Esophagus squamous epithelium (tissue), 5 donors: ENCODE measurements at regions not wholly inside any gene's neighbourhood (a gene's known extent, or its start where the extent isn't known, plus 50 kb on each side); places are given as distances from the start of the nearest gene placed in this dataset.

Experiments used
- DNase-seq: peaks from one replicate; lab custom pipeline; 2025; lab: John Stamatoyannopoulos, UW
- H3K27ac ChIP-seq, 4 donors: fragments of 200-600 bp; sonication (generic); one replicate each; pipeline ENCODE4 v1.5.1; 2016 to 2019; ENCODE audit warnings: mild to moderate bottlenecking in 1 of 4
- H3K27me3 ChIP-seq, 4 donors: fragments of 200-600 bp; sonication (generic); 1 replicate in 3 of 4; 2 replicates in 1 of 4; pipeline versions ENCODE4 v1.5.1 to v1.6.0; 2017 to 2021; ENCODE audit warnings: antibody characterized with exemption in 1 of 4
- H3K36me3 ChIP-seq, 3 donors: fragments of 200-600 bp; sonication (generic); one replicate each; pipeline ENCODE4 v1.5.1; 2016 to 2019
- H3K4me1 ChIP-seq, 3 donors: fragments of 200-600 bp; sonication (generic); one replicate each; pipeline ENCODE4 v1.5.1; 2017 to 2019
- H3K4me3 ChIP-seq, 4 donors: fragments of 200-600 bp; sonication (generic); 1 replicate in 3 of 4; 2 replicates in 1 of 4; pipeline ENCODE4 v1.5.1; 2016 to 2019; ENCODE audit warnings: mild to moderate bottlenecking in 2 of 4, moderate library complexity in 1 of 4
- H3K9me3 ChIP-seq, 3 donors: fragments of 200-600 bp; sonication (generic); one replicate each; pipeline ENCODE4 v1.5.1; 2016 to 2019
- POLR2A ChIP-seq, 4 donors: fragments of 450-650 bp; IDR thresholded peaks; one replicate each; pipeline ENCODE4 v1.6.1; 2017; ENCODE audit warnings: antibody characterized with exemption in 4 of 4, mild to moderate bottlenecking in 4 of 4, moderate library complexity in 3 of 4
- WGBS, 2 donors: methylation state at CpG; one replicate each; pipeline ENCODE4 v1.1.5; 2018; 5-methylcytosine and 5-hydroxymethylcytosine counted together
- intact Hi-C: fragments of 100-400 bp; cut with DNase I; formaldehyde crosslinking; loops from one replicate; pipeline ENCODE4 v1.15.0; 2022
- TF ChIP-seq, protein P1 (sequence below), 6 experiments: fragments of 450-650 bp in 4 of 6; fragments of 200-600 bp in 2 of 6; sonication (generic) in 2 of 6; IDR thresholded peaks; one replicate each; pipeline ENCODE4 v1.5.1; 2016 to 2019; ENCODE audit warnings: antibody characterized with exemption in 6 of 6, mild to moderate bottlenecking in 4 of 6, moderate library complexity in 4 of 6
- donor health status: DM: yes; HTN: yes; CAD: no.

DNA sequence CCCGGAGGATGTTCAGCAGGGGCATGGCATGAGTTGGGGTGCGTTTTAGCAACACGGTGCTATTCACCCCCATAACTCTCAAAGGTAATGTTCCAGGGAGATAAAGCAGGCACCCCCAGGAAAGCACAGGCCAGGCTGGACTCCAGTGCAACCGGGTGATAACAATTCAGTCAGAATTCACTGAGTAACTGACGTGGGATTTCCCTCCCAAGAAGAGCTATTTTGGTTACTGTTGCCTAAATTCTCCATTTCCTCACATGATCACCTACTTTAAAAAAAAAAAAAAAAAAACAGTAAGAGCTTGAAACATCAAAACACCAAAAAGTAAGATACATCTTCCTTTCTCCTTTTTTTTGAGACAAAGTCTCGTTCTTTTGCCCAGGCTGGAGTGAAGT is 137.6 kb upstream of the WWC1 start:
- intact Hi-C loops = no loop called here
- Histone ChIP-seq H3K4me1 (no peaks in the 10 kb centered on the region), H3K27ac (no peak overlapping the region), H3K9me3 (no peaks in the 10 kb centered on the region), H3K36me3 (no peaks in the 10 kb centered on the region), H3K27me3 (no peaks in the 10 kb centered on the region), H3K4me3 (no peak overlapping the region)
- WGBS, 2 donors = 62 to 85% methylated on average over 3 to 6 of the region's 6 CpGs
- no peak for TF ChIP-seq POLR2A (IDR thresholded peaks at IDR 0.05)
- TF ChIP-seq, protein P1, sequence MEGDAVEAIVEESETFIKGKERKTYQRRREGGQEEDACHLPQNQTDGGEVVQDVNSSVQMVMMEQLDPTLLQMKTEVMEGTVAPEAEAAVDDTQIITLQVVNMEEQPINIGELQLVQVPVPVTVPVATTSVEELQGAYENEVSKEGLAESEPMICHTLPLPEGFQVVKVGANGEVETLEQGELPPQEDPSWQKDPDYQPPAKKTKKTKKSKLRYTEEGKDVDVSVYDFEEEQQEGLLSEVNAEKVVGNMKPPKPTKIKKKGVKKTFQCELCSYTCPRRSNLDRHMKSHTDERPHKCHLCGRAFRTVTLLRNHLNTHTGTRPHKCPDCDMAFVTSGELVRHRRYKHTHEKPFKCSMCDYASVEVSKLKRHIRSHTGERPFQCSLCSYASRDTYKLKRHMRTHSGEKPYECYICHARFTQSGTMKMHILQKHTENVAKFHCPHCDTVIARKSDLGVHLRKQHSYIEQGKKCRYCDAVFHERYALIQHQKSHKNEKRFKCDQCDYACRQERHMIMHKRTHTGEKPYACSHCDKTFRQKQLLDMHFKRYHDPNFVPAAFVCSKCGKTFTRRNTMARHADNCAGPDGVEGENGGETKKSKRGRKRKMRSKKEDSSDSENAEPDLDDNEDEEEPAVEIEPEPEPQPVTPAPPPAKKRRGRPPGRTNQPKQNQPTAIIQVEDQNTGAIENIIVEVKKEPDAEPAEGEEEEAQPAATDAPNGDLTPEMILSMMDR (IDR thresholded peaks at IDR 0.05) = no peak
- DNase-seq = no peak

DNA sequence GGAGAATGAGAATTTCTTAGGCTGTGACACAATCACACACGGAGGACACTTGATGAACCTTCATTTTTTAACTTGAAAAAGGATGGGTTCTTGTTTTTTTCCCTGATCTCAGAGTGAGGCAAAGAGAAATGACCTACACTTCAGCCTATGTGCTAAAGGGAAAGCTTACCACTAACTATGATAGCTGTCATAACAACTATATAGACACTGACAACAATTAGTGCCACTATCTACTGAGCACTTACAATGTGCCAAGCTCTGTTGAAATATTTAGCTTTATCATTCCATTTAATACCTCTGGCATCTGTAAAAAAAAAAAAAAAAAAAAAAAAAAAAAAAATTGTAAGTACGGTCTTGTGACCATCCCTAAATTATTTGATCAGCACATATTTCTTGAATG is 135.9 kb upstream of the WWC1 start:
- no peak for TF ChIP-seq POLR2A (IDR thresholded peaks at IDR 0.05)
- TF ChIP-seq, protein P1 (IDR thresholded peaks at IDR 0.05) = no peak
- 71 to 77% methylated on average over 2 of the region's 2 CpGs for WGBS, 2 donors
- intact Hi-C loops = no loop called here
- H3K9me3 ChIP-seq = no peaks in the 10 kb centered on the region
- no peak overlapping the region for H3K27ac ChIP-seq
- H3K4me3 ChIP-seq = no peak overlapping the region
- no peaks in the 10 kb centered on the region for H3K36me3 ChIP-seq
- H3K4me1 ChIP-seq = no peaks in the 10 kb centered on the region
- no peak for DNase-seq
- no peaks in the 10 kb centered on the region for H3K27me3 ChIP-seq

DNA sequence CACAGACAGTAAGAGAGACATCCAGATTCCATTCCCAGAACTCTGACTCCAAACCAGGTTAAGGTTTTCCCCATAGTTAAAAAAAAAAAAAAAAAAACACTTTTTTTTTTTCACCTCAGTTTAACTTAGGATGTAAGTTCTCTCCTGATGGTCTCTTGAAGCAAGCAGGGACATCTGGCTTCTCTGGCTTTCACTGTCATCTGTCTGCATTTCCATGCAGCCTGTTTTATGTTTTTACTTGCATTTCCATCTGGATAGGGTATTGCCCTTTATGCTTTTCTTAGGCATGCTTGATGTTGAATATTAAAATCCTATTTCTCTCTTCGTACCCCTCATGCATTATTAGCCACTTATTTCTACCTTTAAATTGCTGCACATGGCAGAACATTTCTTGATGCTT is 135.3 kb upstream of the WWC1 start:
- Histone ChIP-seq H3K4me1 (no peaks in the 10 kb centered on the region), H3K27ac (no peak overlapping the region), H3K36me3 (no peaks in the 10 kb centered on the region), H3K4me3 (no peak overlapping the region), H3K27me3 (no peaks in the 10 kb centered on the region), H3K9me3 (no peaks in the 10 kb centered on the region)
- WGBS, 2 donors = 64 to 65% methylated on average over 1 of the region's 1 CpG
- intact Hi-C loops = no loop called here
- TF ChIP-seq, protein P1 (IDR thresholded peaks at IDR 0.05) = no peak
- no peak for TF ChIP-seq POLR2A (IDR thresholded peaks at IDR 0.05)
- no peak for DNase-seq

DNA sequence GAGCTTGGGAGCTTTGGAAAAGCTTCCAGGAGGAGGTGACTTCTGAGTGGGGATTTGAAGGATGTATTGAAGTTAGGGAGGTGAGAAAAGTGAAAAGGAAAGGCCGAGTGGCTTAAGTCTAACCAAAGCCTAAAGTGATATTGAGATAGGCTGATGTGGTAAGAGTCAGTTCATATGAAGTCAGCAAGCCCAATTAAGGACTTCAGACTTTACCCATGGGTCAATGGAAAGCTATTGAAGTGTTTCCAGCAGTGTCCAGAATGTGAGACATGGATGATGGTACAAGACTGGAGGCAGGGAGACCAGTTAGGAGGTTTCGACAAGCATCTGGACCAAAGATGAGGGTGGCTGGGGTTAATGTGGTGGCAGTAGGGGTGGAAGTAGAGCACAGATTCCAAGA is 134.3 kb upstream of the WWC1 start:
- Histone ChIP-seq H3K36me3 (no peaks in the 10 kb centered on the region), H3K4me1 (no peaks in the 10 kb centered on the region), H3K9me3 (no peaks in the 10 kb centered on the region), H3K27ac (no peak overlapping the region), H3K27me3 (no peaks in the 10 kb centered on the region), H3K4me3 (no peak overlapping the region)
- intact Hi-C loops = no loop called here
- no peak for DNase-seq
- no peak for TF ChIP-seq POLR2A (IDR thresholded peaks at IDR 0.05)
- TF ChIP-seq, protein P1 (IDR thresholded peaks at IDR 0.05) = no peak
- 94 to 98% methylated on average over 2 of the region's 2 CpGs for WGBS, 2 donors

DNA sequence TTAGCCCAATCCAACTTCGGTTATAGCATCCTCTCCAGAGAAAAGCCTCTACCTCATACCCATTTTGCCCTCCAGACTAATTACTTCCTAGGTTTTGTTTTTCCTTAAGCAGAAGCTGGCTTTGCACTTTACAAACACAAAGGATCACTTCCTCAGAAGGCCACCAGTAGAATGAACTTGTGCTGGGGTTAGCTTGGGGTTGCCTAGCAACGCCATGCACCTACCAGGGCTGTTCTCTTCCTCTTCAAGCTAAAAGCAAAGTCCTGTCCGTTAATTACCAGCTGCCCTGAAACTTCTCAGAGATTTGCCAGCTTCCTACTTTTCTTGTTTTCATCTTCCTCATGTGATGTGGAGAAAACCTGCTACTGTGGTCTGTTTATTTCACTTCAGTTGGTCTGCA is 132.0 kb upstream of the WWC1 start:
- intact Hi-C loops = no loop called here
- no peaks in the 10 kb centered on the region for H3K36me3 ChIP-seq
- H3K4me3 ChIP-seq = no peak overlapping the region
- WGBS, 2 donors = 44 to 55% methylated on average over 2 to 3 of the region's 3 CpGs
- H3K27ac ChIP-seq = no peak overlapping the region
- no peaks in the 10 kb centered on the region for H3K4me1 ChIP-seq
- H3K9me3 ChIP-seq = no peaks in the 10 kb centered on the region
- no peaks in the 10 kb centered on the region for H3K27me3 ChIP-seq
- DNase-seq = no peak
- no peak for TF ChIP-seq POLR2A (IDR thresholded peaks at IDR 0.05)
- TF ChIP-seq, protein P1 (IDR thresholded peaks at IDR 0.05) = no peak
